PC-3 (cell line): ENCODE measurements at regions not wholly inside any gene's neighbourhood (a gene's known extent, or its start where the extent isn't known, plus 50 kb on each side); places are given as distances from the start of the nearest gene placed in this dataset.

Experiments
- ATAC-seq: fragments of 200-7000 bp; cut with Tn5 transposase; 2 replicates; pipeline ENCODE4 v1.9.1; 2020; ENCODE audit warnings: mild to moderate bottlenecking, moderate library complexity
- BruUV-seq: library from RNA; stranded (reverse); fragments of 400-500 nt; replicated peaks from 2 replicates; lab custom pipeline; 2021; lab: Mats Ljungman, UMichigan
- CTCF ChIA-PET: fragments of 300-600 bp; sonication (Branson Sonifier 250); formaldehyde crosslinking; loops from one replicate; lab custom pipeline; 2022; ENCODE audit warnings: antibody characterized with exemption; lab: Charles Lee
- POLR2A ChIA-PET: fragments of 300-600 bp; sonication (Branson Sonifier 250); formaldehyde crosslinking; loops from one replicate; lab custom pipeline; 2022; ENCODE audit warnings: antibody characterized with exemption; ENCODE audit not compliant: unreplicated experiment; lab: Charles Lee
- DNase-seq: peaks from one replicate; pipeline ENCODE4 v3.0.0-alpha.2; 2015
- H2AFZ ChIP-seq: fragments of 300-600 bp; sonication (generic); 2 replicates; pipeline ENCODE4 v1.6.0; 2016; ENCODE audit warnings: antibody characterized with exemption, low read length
- H3F3A ChIP-seq: fragments of 300-600 bp; sonication (generic); one replicate; pipeline ENCODE4 v1.6.0; 2017; ENCODE audit warnings: antibody characterized with exemption, low read length, control low read depth, mild to moderate bottlenecking; ENCODE audit not compliant: unreplicated experiment
- H3K27ac ChIP-seq: fragments of 300-600 bp; sonication (generic); 2 replicates; pipeline ENCODE4 v1.5.1; 2016; ENCODE audit warnings: mild to moderate bottlenecking, low read length
- H3K27me3 ChIP-seq: fragments of 300-600 bp; sonication (generic); 2 replicates; pipeline ENCODE4 v1.6.1; 2016; ENCODE audit warnings: low read length, mixed read lengths
- H3K36me3 ChIP-seq: fragments of 300-600 bp; sonication (generic); 2 replicates; pipeline ENCODE4 v1.6.1; 2016; ENCODE audit warnings: low read depth, mixed run types, low read length, mixed read lengths
- H3K4me1 ChIP-seq: fragments of 300-600 bp; sonication (generic); 2 replicates; pipeline ENCODE4 v1.5.1; 2016; ENCODE audit warnings: low read length; ENCODE audit not compliant: insufficient read depth
- H3K4me2 ChIP-seq: fragments of 300-600 bp; sonication (generic); 2 replicates; pipeline ENCODE4 v1.6.0; 2016; ENCODE audit warnings: low read length
- H3K4me3 ChIP-seq: fragments of 300-600 bp; sonication (generic); 2 replicates; pipeline ENCODE4 v1.5.1; 2016; ENCODE audit warnings: mild to moderate bottlenecking, low read length, mixed read lengths
- H3K79me2 ChIP-seq: fragments of 300-600 bp; sonication (generic); 2 replicates; pipeline ENCODE4 v1.6.1; 2017; ENCODE audit warnings: low read length, mixed read lengths
- H3K9ac ChIP-seq: fragments of 300-600 bp; sonication (generic); 2 replicates; pipeline ENCODE4 v1.6.0; 2016; ENCODE audit warnings: mild to moderate bottlenecking, low read length
- H3K9me2 ChIP-seq: fragments of 300-600 bp; sonication (generic); replicated peaks from 2 replicates; pipeline ENCODE4 v1.6.1; 2016; ENCODE audit warnings: mixed run types, low read length, mixed read lengths
- H3K9me3 ChIP-seq: fragments of 300-600 bp; sonication (generic); 2 replicates; pipeline ENCODE4 v1.6.1; 2016; ENCODE audit warnings: low read length, mixed read lengths
- H4K20me1 ChIP-seq: fragments of 300-600 bp; sonication (generic); 2 replicates; pipeline ENCODE4 v1.6.1; 2016; ENCODE audit warnings: low read length, mixed read lengths
- EZH2 ChIP-seq: fragments of 300-600 bp; sonication (generic); IDR thresholded peaks from one replicate; pipeline ENCODE4 v1.6.1; 2017; ENCODE audit warnings: antibody characterized with exemption, mild to moderate bottlenecking, low read length; ENCODE audit not compliant: unreplicated experiment
- EZH2phosphoT487 ChIP-seq: fragments of 300-600 bp; sonication (generic); IDR thresholded peaks from 2 replicates; pipeline ENCODE4 v1.6.1; 2018; ENCODE audit warnings: mild to moderate bottlenecking, antibody characterized with exemption, low read length, borderline replicate concordance
- intact Hi-C: fragments of 100-400 bp; cut with micrococcal nuclease; formaldehyde crosslinking; loops from 2 replicates; pipeline ENCODE4 v1.9.0; 2023
- TF ChIP-seq, protein P1 (sequence below): fragments of 300-600 bp; sonication (generic); conservative IDR thresholded peaks from 2 replicates; pipeline ENCODE4 v1.5.1; 2017; ENCODE audit warnings: antibody characterized with exemption, low read depth, mild to moderate bottlenecking, low read length

DNA sequence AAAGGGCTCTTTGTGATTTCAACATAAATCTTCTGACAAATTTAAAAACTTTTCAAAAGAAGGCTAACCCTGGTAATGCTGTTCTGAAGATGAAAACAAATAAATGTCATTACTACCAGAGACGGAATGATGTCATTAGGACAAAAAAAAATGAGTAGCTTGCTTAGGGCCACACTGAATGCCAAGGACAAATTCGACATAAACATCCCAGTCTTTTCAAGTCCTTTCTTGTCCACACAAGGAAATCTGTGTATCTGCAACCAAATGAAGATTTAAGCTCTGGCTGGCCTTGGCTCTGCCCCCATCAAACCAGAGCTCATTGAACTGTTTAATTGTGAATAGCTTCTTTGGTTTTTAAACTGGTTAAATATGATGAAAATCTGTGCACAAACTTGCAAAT, 592.7 kb downstream of the TLE1 start:
- H3F3A ChIP-seq = no peaks in the 10 kb centered on the region
- ATAC-seq (no peak), DNase-seq (no peak)
- no TSS peak for BruUV-seq
- H3K9me3 ChIP-seq = no peaks in the 10 kb centered on the region
- H3K27me3 ChIP-seq = no peaks in the 10 kb centered on the region
- no peaks in the 10 kb centered on the region for H3K36me3 ChIP-seq
- no peaks in the 10 kb centered on the region for H3K9me2 ChIP-seq
- intact Hi-C loops = no loop called here
- H3K4me2 ChIP-seq = no peak overlapping the region
- H4K20me1 ChIP-seq = no peaks in the 10 kb centered on the region
- no peaks in the 10 kb centered on the region for H3K4me1 ChIP-seq
- no peak overlapping the region for H3K9ac ChIP-seq
- CTCF ChIA-PET = no interaction called here
- H3K79me2 ChIP-seq = no peaks in the 10 kb centered on the region
- POLR2A ChIA-PET = no interaction called here
- TF ChIP-seq, protein P1, sequence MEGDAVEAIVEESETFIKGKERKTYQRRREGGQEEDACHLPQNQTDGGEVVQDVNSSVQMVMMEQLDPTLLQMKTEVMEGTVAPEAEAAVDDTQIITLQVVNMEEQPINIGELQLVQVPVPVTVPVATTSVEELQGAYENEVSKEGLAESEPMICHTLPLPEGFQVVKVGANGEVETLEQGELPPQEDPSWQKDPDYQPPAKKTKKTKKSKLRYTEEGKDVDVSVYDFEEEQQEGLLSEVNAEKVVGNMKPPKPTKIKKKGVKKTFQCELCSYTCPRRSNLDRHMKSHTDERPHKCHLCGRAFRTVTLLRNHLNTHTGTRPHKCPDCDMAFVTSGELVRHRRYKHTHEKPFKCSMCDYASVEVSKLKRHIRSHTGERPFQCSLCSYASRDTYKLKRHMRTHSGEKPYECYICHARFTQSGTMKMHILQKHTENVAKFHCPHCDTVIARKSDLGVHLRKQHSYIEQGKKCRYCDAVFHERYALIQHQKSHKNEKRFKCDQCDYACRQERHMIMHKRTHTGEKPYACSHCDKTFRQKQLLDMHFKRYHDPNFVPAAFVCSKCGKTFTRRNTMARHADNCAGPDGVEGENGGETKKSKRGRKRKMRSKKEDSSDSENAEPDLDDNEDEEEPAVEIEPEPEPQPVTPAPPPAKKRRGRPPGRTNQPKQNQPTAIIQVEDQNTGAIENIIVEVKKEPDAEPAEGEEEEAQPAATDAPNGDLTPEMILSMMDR = no peak
- no peak for TF ChIP-seq EZH2phosphoT487
- TF ChIP-seq EZH2 = no peak
- no peak overlapping the region for H3K27ac ChIP-seq
- H3K4me3 ChIP-seq = no peak overlapping the region
- H2AFZ ChIP-seq = no peak overlapping the region

DNA sequence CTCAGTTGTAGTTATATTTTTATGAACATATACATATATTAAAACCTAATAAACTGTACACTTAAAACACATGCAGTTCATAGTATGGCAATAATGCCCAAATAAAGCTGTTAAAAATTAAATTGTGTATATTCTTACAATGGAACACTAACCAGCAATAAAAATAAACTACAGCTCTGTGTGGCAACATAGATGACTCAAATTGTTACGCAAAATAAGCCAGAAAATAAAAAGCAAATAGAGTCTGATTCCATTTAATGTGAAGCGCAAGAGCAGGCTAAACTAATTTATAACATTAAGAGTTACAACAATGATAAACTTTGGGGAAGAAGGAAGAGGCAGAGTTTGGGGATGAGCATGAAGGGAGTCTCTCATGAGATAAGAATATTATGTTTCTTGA, 597.3 kb downstream of the TLE1 start:
- Histone ChIP-seq H4K20me1 (no peaks in the 10 kb centered on the region), H2AFZ (no peak overlapping the region), H3K9me2 (no peaks in the 10 kb centered on the region), H3K36me3 (no peaks in the 10 kb centered on the region), H3K79me2 (no peaks in the 10 kb centered on the region), H3K27ac (no peak overlapping the region), H3K4me1 (no peaks in the 10 kb centered on the region), H3K9me3 (no peaks in the 10 kb centered on the region), H3K4me3 (no peak overlapping the region), H3K27me3 (no peaks in the 10 kb centered on the region), H3F3A (no peaks in the 10 kb centered on the region), H3K9ac (no peak overlapping the region), H3K4me2 (no peak overlapping the region)
- ChIA-PET CTCF (no interaction called here), POLR2A (no interaction called here)
- no TSS peak for BruUV-seq
- TF ChIP-seq, protein P1 = no peak
- no peak for TF ChIP-seq EZH2
- TF ChIP-seq EZH2phosphoT487 = no peak
- no peak for ATAC-seq
- intact Hi-C loops = no loop called here
- no peak for DNase-seq

- no TSS peak for BruUV-seq
- POLR2A ChIA-PET = no interaction called here
- TF ChIP-seq, protein P1 = no peak
- TF ChIP-seq EZH2phosphoT487 (no peak), EZH2 (no peak)
Measured at GRCh38 chr9:81088341-81088740, 601.0 kb downstream of the TLE1 start.

More at GRCh38 chr9:81088341-81088740, 601.0 kb downstream of the TLE1 start:
- Histone ChIP-seq H3K36me3 (no peaks in the 10 kb centered on the region), H3F3A (no peaks in the 10 kb centered on the region), H3K79me2 (no peaks in the 10 kb centered on the region), H4K20me1 (no peaks in the 10 kb centered on the region), H3K4me1 (peaks cover 14% of the 10 kb centered on the region), H3K27ac (no peak overlapping the region), H3K4me2 (no peak overlapping the region), H3K4me3 (no peak overlapping the region), H3K9me2 (no peaks in the 10 kb centered on the region), H3K9me3 (no peaks in the 10 kb centered on the region), H3K9ac (no peak overlapping the region), H3K27me3 (no peaks in the 10 kb centered on the region), H2AFZ (no peak overlapping the region)
- ATAC-seq = no peak
- CTCF ChIA-PET = no interaction called here
- no peak for DNase-seq
- intact Hi-C loops = loop anchor here (10.0 kb wide), 1 partner anchor 484 kb away; no protein-coding TSS in a partner anchor
